22Rv1 (cell line): ENCODE measurements at regions not wholly inside any gene's neighbourhood (a gene's known extent, or its start where the extent isn't known, plus 50 kb on each side); places are given as distances from the start of the nearest gene placed in this dataset.

Source experiments
- H3K27ac ChIP-seq: fragments of 450-650 bp; 2 replicates; pipeline ENCODE4 v1.5.1; 2017
- ZFX ChIP-seq: fragments of 450-650 bp; IDR thresholded peaks from 2 replicates; pipeline ENCODE4 v1.6.1; 2017; ENCODE audit warnings: antibody characterized with exemption, borderline replicate concordance
- TF ChIP-seq, protein P1 (sequence below): fragments of 450-650 bp; IDR thresholded peaks from 2 replicates; pipeline ENCODE4 v1.5.1; 2017; ENCODE audit warnings: mild to moderate bottlenecking

DNA sequence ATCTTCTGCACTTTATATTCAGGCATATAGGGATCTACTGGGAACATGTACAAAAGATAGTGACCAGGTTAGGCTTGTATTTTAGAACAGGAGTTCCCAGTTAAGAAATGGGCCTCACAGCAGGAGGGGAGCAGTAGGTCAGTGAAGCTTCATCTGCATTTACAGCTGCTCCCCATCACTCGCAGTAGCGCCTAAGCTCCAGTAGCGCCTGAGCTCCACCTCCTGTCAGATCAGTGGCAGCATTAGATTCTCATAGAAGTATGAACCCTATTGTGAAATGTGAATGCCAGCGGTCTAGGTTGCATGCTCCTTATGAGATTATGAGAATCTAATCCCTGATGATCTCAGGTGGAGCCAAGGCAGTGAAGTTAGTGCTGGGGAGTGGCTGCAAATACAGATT lies 224.4 kb upstream of the CYRIA start:
- H3K27ac ChIP-seq = no peak overlapping the region
- TF ChIP-seq ZFX = no peak
- TF ChIP-seq, protein P1, sequence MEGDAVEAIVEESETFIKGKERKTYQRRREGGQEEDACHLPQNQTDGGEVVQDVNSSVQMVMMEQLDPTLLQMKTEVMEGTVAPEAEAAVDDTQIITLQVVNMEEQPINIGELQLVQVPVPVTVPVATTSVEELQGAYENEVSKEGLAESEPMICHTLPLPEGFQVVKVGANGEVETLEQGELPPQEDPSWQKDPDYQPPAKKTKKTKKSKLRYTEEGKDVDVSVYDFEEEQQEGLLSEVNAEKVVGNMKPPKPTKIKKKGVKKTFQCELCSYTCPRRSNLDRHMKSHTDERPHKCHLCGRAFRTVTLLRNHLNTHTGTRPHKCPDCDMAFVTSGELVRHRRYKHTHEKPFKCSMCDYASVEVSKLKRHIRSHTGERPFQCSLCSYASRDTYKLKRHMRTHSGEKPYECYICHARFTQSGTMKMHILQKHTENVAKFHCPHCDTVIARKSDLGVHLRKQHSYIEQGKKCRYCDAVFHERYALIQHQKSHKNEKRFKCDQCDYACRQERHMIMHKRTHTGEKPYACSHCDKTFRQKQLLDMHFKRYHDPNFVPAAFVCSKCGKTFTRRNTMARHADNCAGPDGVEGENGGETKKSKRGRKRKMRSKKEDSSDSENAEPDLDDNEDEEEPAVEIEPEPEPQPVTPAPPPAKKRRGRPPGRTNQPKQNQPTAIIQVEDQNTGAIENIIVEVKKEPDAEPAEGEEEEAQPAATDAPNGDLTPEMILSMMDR = no peak

DNA sequence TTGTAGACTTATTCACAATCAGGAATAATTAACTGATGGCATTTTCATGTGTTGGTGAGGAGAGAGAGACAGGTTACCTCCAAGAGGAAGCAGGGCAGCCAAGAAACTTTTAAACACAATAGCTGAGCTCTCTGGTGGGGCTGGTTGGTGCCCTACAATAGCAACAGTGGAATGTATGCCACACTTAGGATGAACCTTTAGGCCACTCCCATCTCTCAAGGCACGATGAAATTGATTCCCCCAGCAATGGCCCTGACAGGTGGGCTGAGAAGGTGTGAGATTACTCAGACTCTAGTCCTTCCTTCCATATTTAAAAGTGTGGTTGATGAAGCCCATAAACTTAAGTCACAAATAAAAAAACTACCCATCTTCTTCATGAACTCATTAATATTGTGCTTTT lies 219.4 kb upstream of the CYRIA start:
- no peak overlapping the region for H3K27ac ChIP-seq
- TF ChIP-seq, protein P1 = no peak
- no peak for TF ChIP-seq ZFX

DNA sequence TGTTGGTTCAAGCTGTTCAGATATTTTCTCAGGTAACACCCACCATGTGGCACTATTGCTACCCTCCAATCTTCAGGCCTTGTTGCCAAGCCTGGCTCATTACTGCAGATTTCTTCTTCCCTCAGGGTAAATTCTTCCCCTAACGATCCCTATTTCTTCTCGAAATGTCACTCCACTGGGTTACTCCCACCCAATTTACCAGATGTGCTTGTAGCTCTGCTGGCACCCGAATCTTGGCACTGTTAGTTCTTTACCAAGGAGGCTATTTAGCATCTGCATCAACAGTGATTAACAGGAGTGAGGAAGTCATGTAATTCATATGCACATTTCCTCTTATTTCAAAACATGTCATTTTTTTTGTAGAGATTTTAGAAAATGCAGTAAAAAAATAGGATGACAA lies 217.1 kb upstream of the CYRIA start:
- no peak overlapping the region for H3K27ac ChIP-seq
- TF ChIP-seq, protein P1 = no peak
- no peak for TF ChIP-seq ZFX

DNA sequence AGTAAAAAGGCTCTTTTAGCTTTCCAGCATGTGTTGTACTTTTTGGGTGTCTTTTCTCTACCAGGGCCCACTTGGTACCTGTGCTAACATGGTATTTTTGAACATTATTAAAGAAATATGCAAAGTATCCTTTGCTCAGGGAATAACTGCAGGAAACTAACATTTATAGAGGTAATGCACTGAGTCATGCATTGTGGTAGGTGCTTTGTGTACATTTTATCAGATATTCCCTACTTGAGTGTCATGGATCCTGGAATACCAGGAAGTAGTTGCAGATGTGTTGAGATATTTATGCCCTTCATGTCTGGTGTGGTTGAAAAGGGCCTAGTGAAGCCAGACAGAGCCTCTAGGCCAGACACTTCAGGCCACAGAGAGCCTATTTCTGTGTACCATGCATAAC lies 215.5 kb upstream of the CYRIA start:
- TF ChIP-seq ZFX = no peak
- TF ChIP-seq, protein P1 = no peak
- no peak overlapping the region for H3K27ac ChIP-seq

DNA sequence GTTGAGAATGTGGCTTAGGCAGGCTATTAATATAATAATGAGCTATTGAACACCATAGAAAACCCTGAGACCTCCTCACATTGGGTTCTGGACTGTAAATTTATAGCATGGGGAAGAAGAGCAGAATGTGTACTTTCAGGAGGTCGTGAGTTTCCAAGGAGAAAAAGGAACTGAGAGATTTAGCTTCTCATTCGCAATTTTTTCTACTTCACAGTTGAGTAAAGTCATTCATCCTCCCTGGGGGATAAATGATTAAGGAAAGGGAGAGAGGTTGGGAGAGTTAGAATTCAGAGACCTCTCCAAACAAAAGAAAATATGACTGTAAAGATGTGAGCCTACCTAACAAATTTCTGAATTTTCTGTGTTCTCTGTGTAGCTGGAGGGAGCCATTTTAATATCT lies 205.8 kb upstream of the CYRIA start:
- no peak overlapping the region for H3K27ac ChIP-seq
- TF ChIP-seq ZFX = no peak
- TF ChIP-seq, protein P1 = no peak

DNA sequence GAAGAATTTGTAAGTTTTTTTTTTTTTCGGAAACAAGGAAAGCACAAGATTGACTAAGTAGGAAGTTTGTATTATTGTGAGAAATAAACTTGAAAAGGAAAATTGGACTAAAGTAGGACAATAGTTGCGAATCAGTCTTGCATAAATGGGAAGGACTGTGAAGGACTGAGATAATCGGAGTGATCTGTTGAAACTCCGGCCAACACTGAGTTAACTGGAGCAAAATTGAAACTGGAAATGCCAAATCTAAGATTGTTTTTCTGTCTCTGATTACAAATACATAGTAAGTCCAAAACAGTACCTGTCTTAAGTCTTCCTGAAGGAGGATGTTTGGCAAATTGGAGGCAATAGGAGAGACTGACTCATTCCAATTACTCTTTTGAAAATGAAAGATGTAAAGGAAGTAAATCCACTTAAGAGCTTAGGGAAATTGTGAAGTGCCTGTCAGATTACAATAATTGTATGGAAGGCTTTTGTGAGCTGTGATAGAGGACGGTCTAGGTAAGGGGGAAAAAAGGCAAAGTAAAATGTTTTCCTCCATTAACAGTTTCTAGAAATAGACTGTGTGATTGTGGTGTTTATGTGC lies 204.9 kb upstream of the CYRIA start:
- TF ChIP-seq, protein P1 = no peak
- TF ChIP-seq ZFX = no peak
- H3K27ac ChIP-seq = no peak overlapping the region

DNA sequence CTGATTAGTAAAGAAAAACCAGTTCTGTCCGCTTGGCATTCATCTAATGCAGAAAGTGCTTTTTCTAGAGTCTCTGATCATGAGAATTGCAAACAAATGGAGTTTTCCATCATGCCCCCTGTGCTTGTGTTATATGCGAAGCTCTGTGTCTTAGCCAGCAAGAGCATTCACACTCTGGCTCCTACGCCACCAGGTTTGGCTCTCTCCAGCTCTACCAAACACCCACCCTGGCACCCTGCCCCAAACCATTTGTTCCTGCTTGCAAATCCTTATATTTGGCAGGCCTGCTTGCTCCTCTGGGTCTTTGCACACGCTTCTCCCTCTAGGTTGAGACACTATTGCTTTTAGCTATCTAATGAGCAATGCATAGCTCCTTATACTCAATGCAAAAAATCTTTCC lies 204.1 kb upstream of the CYRIA start:
- H3K27ac ChIP-seq = no peak overlapping the region
- TF ChIP-seq, protein P1 = no peak
- no peak for TF ChIP-seq ZFX
